ENCODE measurements at regions not wholly inside any gene's neighbourhood (a gene's known extent, or its start where the extent isn't known, plus 50 kb on each side); places are given as distances from the start of the nearest gene placed in this dataset.

GRCh38 chr1:199448646-199449045 is 578.9 kb upstream of the NR5A2 start:
- intact Hi-C loops (cut with micrococcal nuclease; ENCODE audit: unreplicated experiment): no loop called here
- Histone ChIP-seq H3K79me2 (ENCODE audit: insufficient read depth, low read length) (no peaks in the 10 kb centered on the region), H2AFZ (ENCODE audit: low read length) (no peak overlapping the region), H3K4me1 (ENCODE audit: insufficient read depth, low read length) (no peaks in the 10 kb centered on the region), H3K36me3 (replicated peaks in 1 of 2; ENCODE audit: control insufficient read depth in 1 of 2, insufficient read depth in 2 of 2, low read length in 2 of 2) (no peaks in the 10 kb centered on the region), H3K4me3 (replicated peaks in 1 of 3; ENCODE audit: insufficient read depth in 1 of 3, low read depth in 2 of 3, low read length in 3 of 3) (no peak overlapping the region), H3K9ac (ENCODE audit: insufficient read depth, low read depth, low read length) (no peak overlapping the region), H3K27me3 (ENCODE audit: control insufficient read depth in 1 of 2, insufficient read depth in 2 of 2, low read length in 2 of 2) (no peaks in the 10 kb centered on the region; a peak in 1 of 5 replicates), H3K4me2 (ENCODE audit: low read depth, low read length) (0 out of 2 replicates have a peak overlapping the region, but pooled peaks have one; percentile 6), H3K27ac (ENCODE audit: extremely low read length, insufficient read depth, low read length) (no peak overlapping the region), H4K20me1 (ENCODE audit: insufficient read depth, low read length) (no peaks in the 10 kb centered on the region), H3K9me3 (ENCODE audit: low read length) (peaks cover 15% of the 10 kb centered on the region)
- DNase-seq (ENCODE audit: low spot score) (no peak), FAIRE-seq (no peak), ATAC-seq (no peak)
- TF ChIP-seq FOSL2 (CRISPR knock-in tag; IDR thresholded peaks at IDR 0.05): no peak
- TF ChIP-seq, protein P1, sequence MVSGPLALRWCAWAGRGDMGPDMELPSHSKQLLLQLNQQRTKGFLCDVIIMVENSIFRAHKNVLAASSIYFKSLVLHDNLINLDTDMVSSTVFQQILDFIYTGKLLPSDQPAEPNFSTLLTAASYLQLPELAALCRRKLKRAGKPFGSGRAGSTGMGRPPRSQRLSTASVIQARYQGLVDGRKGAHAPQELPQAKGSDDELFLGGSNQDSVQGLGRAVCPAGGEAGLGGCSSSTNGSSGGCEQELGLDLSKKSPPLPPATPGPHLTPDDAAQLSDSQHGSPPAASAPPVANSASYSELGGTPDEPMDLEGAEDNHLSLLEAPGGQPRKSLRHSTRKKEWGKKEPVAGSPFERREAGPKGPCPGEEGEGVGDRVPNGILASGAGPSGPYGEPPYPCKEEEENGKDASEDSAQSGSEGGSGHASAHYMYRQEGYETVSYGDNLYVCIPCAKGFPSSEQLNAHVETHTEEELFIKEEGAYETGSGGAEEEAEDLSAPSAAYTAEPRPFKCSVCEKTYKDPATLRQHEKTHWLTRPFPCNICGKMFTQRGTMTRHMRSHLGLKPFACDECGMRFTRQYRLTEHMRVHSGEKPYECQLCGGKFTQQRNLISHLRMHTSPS (CRISPR knock-in tag; IDR thresholded peaks at IDR 0.05; ENCODE audit: low read depth): no peak
- no peak for TF ChIP-seq HNF1B (CRISPR knock-in tag; IDR thresholded peaks at IDR 0.05)
- TF ChIP-seq ATAD3A (CRISPR knock-in tag; IDR thresholded peaks at IDR 0.05): no peak
- no peak for TF ChIP-seq THAP7 (CRISPR knock-in tag; IDR thresholded peaks at IDR 0.05)
- TF ChIP-seq ELF3 (CRISPR knock-in tag; IDR thresholded peaks at IDR 0.05): no peak
- 0% methylated on average over 3 of the region's 3 CpGs for WGBS (ENCODE audit: low lambda C conversion rate)
- ChIA-PET CTCF (ENCODE audit: low intra/inter-chr PET ratio, low total read pairs) (no interaction called here), POLR2A (no interaction called here)
- BruUV-seq (replicated peaks): no TSS peak
- in situ Hi-C loops (cut with HindIII; ENCODE audit: extremely low pct_ligation_motif_present, low pct_unique_long_range_greater_than_20kb): no loop called here
